ENCODE measurements at regions not wholly inside any gene's neighbourhood (a gene's known extent, or its start where the extent isn't known, plus 50 kb on each side); places are given as distances from the start of the nearest gene placed in this dataset.
"Not testable (repeated sequence)": the region's sequence is repeated elsewhere in the genome, so short reads cannot be mapped to it uniquely, and the experiment has no call there.

DNA sequence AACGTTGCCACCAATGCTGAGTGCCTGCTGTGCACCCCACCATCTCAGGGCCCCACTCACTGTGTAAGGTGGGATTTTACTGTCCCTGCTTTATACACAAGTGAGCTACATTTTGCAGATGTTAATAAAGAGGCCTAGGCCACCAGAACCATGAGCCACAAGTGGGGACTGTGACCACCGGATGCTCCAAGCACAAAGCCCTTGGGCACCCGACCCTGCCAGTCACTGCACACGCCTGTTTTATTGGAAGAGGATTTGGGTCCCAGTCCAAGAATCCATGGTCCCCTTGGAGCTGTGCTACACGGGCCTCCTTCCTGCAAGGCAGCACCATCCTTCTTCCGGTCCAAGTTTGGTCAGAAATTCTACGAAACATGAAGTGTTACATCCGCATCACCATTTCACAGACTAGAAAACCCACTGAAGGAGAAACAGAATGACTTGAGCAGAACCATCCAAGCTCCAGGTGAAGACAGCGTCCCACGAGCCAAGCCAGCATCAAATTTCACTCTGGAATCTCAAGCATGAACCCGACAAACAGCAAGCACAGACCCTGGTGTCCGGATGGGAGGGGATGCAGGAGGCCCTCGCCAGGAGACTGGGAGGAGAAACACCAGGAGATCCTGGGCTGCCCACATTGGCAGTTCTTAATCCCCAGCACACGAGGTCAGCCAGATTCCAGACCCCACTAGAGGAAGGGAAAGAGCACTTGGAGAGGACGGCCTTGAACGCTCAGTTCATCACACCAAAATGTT is 226.9 kb downstream of the DLL1 start:
- no peak for DNase-seq (ENCODE audit: low read depth in 2 of 2)

DNA sequence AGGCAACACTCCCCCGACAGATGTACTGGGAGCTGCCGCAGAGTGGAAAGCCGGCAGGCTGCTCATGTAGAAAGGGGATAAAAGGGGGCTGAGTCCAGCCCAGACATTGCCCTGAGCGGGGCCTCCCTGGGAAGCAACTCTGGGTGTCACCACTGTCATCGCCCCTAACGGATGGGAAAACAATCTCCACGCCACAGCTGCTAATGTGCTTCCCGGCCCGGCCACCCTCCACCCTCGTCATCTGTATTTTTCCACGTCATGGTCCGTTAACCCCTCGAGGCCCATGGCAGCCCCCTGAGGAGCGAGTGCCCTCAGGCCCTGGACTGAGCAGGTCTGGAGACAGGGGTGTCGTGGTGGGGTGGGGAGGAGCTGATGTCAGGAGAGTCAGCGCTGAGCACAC is 227.4 kb downstream of the DLL1 start:
- no peak for DNase-seq (ENCODE audit: low read depth in 2 of 2)

DNA sequence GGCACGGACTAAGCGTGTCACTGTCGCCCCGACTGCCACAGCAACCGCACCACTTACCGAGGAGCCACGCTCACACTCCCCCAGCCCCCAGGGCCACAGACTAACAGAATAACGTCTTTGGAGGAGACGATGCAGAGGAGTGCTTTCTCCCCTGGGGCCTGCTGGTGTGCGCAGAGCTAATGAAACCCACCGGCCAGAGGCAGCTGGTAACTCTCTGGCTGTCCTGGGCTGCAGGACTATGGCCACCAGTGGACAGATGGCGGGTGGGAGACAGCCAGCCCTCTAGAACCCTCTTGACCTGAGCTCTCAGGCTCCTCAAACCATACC is 228.0 kb downstream of the DLL1 start:
- no peak for DNase-seq (ENCODE audit: low read depth in 2 of 2)

DNA sequence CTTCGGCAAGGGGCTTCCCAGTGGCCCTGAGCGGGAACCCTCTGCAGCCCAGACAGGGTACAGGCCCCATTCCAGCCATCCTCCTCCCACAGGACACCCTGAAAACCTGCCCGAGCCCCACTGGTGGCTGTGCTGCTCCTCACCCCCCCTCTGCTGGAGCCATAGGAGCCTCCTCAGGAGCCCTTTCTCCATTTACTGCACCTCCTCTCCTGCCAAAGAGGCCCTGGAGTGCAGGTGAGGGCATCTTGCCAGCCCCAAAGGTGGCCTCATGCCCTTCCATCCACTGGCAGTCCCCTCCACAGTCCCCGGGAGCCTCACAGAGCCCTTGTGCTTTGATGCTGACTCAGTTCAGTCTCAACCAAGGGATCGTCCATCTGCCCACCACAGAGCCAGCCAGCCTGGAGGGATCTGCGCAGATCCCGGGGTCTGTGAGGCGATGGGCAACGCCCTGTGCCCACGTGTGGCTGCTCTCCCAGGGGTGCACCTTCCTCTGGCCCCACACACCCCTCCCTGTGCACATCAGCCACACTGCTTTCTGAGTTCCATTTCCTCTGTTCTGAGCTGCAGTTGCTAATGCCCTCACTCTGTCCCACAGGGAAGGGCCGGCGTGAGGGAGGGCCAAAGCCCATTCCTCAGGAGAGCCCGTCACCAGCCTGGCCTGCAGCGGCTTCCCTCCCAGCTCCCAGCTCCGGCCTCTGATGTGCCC is 228.5 kb downstream of the DLL1 start:
- DNase-seq (ENCODE audit: low read depth in 2 of 2) = no peak

DNA sequence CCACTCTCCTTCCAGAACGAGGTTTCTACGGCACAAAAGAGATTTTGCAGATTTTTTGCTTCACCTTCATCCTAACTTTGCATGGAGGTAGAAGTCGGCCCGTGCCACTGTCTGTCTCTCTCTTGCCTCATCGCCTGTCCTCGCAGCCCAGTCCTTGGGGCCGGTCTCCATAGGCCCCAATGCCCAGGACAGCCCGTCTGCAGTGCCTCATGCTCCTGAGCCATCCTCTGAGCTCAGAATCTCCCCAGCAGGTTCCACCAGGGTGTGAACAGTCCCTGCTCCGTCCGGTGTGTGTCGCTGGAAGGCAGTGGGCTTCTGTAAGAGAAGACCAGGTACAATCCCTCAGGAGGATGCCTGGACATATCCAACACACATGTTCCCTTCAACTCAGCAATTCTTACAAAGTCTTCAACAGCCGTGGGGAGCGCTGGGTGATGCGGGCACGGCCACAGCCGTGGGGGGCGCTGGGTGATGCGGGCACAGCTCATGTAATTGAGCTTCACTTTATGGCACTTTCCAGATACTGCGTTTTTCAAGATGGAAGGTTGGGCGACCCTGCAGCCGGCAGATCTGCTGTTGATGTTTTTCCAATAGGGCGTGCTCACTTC is 231.9 kb downstream of the DLL1 start:
- no peak for DNase-seq (ENCODE audit: low read depth in 2 of 2)

DNA sequence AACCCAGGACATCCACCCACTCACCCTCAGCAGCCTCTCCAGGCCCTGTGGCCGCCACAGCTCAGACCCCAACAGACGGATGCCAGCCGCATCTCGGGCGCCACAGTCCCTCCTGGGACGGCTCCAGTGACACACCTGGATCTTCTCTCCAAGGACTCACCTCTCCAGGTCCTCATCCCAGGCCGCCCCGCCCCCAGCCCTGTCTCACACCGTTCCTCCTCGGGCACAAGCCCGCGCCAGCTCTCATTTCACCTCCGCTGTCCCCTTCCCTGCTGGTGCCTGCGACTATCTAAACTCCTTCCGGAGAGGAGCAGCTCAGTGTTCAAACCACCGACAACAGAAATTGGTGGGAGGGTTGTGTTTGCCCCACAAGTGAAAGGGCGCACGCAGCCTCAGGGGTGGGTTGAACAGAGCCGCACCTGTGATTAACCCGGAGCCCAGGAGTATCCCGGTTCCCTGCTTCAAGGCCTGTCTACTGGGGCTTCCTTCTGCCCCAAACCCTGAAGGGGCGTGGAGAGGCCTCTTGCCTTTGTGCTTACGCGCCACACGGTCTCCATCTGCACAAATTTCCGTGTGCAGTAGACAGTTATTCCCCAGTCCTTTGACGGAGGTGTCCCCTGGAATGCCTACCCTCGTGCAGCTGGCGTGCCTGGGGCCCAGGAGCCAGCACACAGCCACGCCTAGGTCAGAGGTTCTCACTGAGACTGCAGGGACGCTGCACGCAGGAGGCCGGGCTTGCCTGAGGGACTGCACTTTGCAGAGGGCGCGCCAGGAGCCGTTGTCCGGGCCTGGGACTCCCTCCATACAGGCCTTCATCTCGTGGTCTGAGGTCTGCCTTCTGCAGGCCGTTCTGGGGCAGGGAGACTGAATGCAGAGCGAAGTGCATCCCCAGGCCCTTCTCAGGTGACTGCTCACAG is 232.7 kb downstream of the DLL1 start:
- DNase-seq (ENCODE audit: low read depth in 2 of 2) = no peak

DNA sequence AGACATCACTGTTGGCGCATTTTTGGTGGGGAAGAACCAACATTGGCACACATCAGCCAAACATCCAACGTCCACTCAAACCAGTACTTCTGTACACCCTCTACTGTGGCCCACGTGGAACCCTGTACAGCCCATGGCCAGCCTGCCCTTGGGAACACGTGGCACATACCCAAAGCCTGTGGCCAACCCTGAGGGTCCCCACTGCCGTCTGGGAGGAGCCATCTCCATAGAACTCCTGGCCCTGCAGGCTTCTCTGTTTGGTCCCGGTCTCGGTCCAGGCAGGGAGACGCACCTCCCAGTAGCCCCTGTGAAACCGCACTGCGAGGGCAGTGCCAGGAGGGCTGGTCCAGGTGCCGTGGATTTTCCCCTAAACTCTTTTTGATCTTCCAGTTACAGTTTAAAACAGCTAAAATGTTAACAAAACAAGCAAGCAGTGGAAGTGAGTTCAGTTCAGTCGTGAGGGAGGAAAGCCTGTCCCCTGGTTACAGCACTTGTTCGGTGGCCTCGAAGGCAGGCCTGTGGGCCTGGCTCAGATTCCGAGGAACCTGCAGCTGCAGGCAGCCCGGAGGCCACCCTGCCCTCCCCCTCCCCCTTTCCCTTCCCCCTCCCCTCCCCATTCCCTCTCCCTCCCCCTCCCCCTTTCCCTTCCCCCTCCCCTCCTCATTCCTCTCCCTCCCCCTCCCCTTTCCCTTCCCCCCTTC is 233.7 kb downstream of the DLL1 start:
- DNase-seq (ENCODE audit: low read depth in 2 of 2) = no peak

DNA sequence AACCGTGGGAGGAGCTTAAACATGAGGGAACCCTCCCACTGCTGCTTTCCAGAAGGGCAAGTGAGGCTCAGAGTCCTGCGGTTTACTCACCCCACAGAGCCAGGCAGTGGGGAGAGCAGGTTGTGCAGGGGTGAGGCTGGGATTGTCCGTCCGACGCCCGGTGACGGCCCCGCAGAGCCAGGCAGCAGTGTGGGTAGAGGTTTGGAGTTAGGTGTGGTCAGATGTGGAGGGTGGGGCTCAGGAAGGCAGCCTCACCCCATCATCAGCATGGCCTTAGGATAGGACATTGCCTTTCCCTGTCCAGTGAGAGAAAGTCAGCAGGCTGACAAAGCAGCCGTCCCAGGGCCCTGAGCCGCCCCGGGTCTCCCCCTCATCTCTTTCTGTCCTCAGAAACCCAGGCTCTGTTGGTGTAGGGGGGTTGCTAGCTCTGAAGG is 234.6 kb downstream of the DLL1 start:
- DNase-seq (ENCODE audit: low read depth in 2 of 2) = no peak

DNA sequence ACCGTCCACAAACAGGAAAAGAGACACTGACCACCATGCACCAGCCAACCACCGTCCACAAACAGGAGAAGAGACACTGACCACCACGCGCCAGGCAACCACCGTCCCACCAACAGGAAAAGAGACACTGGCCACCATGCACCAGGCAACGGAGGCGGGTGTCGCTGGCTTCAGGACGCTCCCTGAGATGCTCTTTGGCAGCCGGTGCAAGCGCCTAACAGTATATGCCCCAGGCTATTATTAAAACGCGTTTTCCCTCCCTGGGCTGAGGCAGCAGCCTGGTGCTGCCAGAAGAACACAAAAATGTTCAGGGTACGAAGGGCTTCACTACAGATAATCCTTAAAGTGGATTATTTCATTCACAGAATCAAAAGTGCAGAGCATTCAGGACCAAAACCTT is 235.1 kb downstream of the DLL1 start:
- DNase-seq (ENCODE audit: low read depth in 2 of 2) = not testable (repeated sequence)

DNA sequence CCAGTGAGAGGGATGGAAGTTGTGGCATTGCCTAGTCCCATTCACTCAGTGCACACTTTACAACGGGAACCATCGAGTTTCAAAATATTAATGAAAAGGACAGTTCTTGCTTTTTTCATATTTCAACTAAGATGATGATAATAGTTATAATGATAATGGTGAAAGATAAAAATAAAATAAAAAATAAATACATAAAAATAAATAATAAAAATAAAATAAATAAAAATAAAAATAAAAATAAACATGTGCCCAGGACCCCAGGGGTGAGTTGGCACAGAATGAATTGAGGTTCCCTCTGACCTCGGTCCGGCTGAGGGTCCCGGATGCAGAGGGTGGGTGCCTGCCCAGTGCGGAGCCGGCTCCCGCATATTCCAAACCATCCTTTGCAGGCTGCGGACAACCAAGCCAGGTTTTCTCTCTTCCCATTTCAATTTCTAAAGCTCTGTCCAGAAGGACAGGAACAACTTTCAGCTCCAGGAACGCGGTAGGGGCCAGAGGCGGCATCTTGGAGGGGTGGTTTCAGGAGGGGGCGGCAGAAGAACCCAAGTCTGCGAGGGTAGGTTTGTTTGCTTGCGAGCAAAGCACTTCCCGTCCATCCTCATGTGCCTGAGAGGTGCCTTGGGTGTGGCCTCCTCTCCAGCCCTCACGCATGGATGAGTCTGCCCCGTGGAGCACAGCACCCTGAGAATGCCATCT is 236.8 kb downstream of the DLL1 start:
- DNase-seq (ENCODE audit: low read depth in 2 of 2) = no peak

DNA sequence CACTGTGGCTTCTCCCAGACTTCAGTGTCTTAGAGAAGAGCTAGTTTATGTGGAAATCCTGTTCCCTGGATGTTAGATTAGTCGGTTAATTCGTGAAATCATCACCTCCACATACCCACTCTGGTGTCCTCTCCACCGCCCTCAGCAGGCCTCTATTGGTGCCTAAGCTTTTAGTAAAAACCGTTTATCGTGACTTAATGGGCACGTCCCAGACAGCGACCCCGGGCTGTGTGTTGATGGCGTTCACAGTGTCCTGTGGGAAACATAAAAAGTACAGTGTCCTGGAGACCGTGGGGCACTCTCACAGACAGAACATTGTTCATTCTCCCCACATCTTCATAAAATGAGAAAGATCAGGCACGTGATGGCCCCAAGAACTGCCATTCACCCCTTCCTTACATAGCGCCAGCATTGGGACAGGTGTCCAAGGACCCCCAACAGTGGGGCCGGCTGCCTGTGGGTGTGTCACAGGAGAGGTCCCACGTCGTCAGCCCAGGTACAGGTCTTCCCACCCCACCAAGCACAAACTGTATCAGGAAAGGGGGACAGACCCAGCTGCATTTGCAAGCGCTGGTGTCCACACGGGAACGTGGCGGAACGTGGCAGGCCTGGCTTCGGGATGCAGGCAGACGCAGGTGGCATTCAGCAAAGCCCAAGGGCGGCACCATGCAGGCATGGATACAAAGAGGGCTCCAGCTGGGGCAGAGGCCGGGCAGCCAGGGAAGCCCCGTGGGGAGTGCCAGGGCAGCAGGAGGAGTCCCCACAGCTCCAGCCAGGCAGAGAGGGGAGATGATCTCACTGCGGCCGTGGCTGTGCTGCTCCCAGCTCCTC is 237.7 kb downstream of the DLL1 start:
- DNase-seq (ENCODE audit: low read depth in 2 of 2) = no peak

DNA sequence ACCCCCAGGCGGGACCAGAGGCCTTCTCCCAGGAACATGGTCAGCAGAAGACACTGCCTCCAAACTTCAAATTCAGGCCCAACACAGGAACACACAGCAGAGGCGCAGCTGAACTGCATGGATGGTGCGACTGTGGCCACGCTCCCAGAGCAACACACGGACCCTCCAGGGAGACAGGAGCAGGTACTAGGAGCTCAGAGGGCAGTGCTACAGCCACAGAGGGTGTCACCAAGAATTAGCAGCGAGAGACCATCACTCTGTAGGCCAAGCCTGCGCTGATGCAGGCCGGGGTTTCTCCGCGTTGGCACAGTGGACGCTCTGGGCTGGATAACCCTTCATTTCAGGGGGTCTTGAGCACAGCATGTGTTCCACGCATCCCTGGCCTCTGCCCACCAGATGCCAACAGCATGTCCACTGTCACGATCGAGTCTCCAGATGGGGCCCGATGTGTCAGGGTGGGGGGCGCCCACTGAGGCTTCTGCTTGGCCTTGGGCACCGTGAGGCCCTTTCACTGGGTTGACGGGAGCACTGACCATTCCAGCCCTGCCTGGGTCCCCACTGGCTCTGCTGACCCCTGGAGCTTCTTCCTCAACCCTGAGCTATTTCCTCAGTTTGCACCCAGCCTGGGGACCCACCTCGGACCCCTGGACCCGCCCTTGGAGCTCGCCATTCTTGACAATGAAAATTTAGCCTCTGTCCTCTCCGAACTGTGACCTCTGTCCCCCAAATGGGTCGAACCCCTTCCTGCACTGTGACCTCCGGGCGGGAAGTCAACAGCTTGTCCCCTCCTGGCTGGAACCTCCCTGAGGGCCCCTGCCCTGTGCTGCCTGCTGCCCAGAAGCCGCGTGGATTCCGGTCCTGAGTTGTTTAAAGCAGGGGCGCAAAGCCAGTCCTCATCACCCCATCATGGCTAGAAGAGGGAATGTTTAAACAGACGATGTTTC is 239.4 kb downstream of the DLL1 start:
- DNase-seq (ENCODE audit: low read depth in 2 of 2) = no peak

DNA sequence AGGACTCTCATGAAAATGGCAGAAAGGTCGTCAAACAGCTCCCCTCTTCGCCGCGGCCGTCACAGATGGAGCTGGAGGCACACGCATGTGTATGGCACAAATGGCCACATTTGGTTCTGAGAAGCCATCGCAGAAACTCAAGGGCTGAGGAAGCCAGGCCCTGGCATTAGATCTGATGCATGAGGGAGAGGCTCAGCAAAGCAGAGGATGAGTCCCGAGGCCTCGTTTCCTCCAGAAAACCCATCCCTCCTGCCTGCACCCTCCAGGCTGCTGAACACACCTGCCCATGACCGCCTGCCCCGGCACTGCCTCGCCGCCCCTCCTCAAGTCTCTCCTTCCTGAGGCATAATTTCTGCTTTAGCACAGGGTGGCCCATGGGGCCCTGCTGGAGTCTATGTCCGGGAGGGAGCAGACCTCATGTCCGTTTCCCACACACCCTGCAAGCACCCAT is 240.3 kb downstream of the DLL1 start:
- no peak for DNase-seq (ENCODE audit: low read depth in 2 of 2)

DNA sequence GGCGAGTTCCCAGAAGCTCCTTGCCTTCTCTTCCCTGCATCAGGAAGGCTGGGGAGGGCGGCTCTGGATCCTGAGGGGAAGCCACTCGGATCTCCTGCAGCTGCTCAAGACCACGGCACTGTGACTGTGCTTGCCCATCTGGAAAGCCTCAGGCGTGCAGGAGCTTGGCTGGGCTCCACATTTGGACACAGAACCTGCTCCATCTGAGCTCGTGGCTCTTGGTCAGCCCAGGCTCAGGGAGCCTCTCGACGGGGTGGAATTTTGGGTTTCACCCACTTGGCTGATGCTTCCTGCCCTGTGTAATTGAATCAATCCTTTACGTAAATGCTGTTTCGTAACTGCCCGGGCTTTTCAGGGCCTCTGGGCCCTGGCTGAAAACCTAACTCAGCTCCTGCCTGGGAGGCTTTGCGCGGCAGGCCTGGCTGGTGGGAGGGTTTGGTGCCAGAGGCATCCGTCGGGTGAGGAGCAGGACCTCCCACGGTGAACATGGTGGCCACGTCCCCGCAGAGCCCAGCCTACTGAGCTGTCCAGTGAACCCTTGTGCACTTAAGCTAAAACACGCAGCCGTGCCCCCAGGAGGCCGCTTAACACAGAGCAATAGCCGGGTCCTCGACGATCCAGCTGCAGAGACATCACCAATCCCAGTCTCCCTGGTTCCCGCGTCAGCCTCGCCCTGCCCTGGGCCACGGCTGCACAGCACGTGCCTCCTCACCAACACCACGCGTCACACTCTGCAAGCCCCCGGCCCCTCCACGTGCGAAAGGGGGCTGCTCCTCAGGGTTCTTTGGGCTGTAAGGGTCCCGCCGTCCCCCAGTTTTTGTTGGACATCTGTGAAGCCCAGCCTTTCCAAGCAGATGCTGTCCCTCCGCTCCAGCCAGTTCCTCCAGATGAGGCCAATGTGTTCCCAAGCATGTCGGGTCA is 241.0 kb downstream of the DLL1 start:
- DNase-seq (ENCODE audit: low read depth in 2 of 2) = no peak

DNA sequence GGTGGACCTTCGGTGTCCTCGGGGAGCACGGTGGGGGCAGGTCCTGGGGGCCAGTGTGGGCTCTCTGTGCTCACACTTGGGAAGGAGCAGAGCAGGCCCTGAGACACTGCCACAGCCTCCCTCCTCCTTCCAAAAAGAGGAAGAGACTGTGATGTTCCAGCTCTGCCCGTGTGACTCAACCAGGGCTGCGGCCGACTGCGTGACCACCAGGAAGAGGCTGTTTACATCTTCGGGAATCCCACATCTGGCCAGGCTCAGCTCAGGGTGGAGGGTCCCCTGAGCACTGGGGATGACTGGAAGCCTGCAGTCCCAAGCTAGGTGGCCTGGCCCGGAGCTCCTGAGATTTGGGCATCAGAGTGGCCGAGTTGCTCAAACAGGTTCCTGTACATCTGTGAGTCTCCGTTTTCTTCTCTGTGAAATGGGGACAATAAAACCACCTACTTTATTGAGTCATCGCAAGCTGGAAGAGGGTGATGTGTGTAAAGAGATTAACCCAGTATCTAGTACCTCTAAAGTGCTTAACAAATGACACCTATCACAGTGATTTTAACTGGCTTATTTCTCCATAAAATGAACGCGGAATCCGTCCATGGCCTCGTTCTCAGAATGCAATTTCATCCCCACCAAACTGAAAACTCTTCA is 242.1 kb downstream of the DLL1 start:
- no peak for DNase-seq (ENCODE audit: low read depth in 2 of 2)

DNA sequence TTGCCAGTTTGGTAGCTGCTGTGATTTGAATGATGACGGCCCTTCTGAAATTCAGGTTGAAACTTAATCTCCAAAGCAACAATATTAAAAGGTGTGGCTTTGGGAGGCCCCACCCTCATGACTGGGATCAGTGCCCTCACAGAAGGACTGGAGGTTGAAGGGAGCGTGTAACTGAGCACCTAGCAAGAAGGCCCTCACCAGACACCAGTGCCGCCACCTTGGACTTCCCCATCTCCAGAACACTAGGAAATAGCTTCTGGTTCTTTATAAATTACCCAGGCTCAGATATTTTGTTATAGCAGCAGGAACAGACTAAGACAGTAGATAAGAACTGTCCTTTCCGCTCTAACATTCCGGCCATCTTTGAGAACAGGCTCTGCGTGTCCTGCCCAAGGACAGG is 243.1 kb downstream of the DLL1 start:
- no peak for DNase-seq (ENCODE audit: low read depth in 2 of 2)

All from stimulated activated CD8-positive, alpha-beta memory T cell treated with anti-CD3 and anti-CD28 coated beads, Interleukin-2, amount 100 ng/mL, for 48 hours (primary cell).